ENCODE measurements at regions not wholly inside any gene's neighbourhood (a gene's known extent, or its start where the extent isn't known, plus 50 kb on each side); places are given as distances from the start of the nearest gene placed in this dataset.

DNA sequence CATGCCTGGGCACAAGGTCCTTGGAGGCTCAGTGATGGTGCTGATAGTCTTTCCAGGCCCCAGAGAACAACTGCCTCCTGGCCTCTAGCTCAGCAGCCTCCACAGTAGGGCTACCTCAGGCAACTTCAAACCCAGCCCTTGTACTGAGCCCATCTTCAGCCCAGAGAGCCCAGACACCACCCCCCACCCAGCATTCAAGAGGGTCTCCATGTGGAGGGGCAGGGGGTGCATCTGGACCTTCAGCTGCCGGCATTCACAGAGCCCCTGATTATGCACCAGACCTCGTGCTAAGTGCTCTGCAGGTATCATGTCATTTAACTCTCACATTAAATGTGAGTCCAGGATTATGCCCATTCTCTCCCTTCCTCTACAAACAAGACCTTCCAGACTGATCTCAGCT, 197.0 kb upstream of the ZC3H12A start:
- CTCF ChIA-PET (ENCODE audit: partially characterized antibody), result no interaction called here
- no peak for DNase-seq
- peaks cover 0 to 1% of the 10 kb centered on the region in 2 donors for H3K36me3 Mint-ChIP-seq
- H3K27ac Mint-ChIP-seq, result peak overlapping the region in 1 of 7 donors; percentile 16
- no peak overlapping the region for H3K27ac ChIP-seq (ENCODE audit: low read depth, low read length)
- no peaks in the 10 kb centered on the region for H3K4me1 ChIP-seq (ENCODE audit: insufficient read depth, low read length)
- H3K4me1 Mint-ChIP-seq, result no peaks in the 10 kb centered on the region
- H3K4me3 Mint-ChIP-seq, result no peak overlapping the region
- POLR2A ChIA-PET (ENCODE audit: partially characterized antibody), result no interaction called here
- H3K27me3 Mint-ChIP-seq, result peaks cover 10 to 21% of the 10 kb centered on the region in 2 donors
- H3K27me3 ChIP-seq (ENCODE audit: insufficient read depth, low read length), result no peaks in the 10 kb centered on the region
- H3K4me3 ChIP-seq (ENCODE audit: low read length in 2 of 2), result no peak overlapping the region
- H3K9me3 ChIP-seq (ENCODE audit: control insufficient read depth in 1 of 2, low read length in 2 of 2), result no peaks in the 10 kb centered on the region
- peaks cover 2 to 22% (median 15%) of the 10 kb centered on the region in 8 donors for H3K9me3 Mint-ChIP-seq
- H3K36me3 ChIP-seq (ENCODE audit: insufficient read depth, low read length), result no peaks in the 10 kb centered on the region
- intact Hi-C loops (cut with micrococcal nuclease), result no loop called here

DNA sequence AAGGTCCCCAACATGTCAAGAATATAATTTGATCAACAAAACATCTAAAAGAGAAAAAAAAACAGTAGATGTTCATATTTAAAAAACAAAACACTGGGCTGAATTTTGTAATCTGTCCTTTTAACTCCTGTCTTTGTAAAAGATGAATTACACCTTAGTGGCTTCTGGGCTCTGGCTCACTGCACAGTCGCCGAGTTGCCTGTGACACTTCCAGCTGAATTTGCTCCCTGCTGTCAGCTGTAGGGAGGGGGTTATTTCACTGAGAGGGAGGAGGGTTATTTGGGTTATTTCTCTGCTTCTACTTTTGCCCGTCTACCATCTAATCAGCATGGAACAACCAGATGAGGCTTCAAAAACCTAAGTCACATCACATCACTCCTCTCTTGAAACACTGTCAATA, 193.0 kb upstream of the ZC3H12A start:
- intact Hi-C loops (cut with micrococcal nuclease), result no loop called here
- Mint-ChIP-seq H3K36me3 (peaks cover 0 to 1% of the 10 kb centered on the region in 2 donors), H3K4me1 (no peaks in the 10 kb centered on the region), H3K27me3 (peaks cover 9 to 26% of the 10 kb centered on the region in 2 donors), H3K27ac (no peak overlapping the region), H3K9me3 (peaks cover 2 to 35% (median 16%) of the 10 kb centered on the region in 8 donors), H3K4me3 (no peak overlapping the region)
- Histone ChIP-seq H3K9me3 (ENCODE audit: control insufficient read depth in 1 of 2, low read length in 2 of 2) (no peaks in the 10 kb centered on the region), H3K27ac (ENCODE audit: low read depth, low read length) (no peak overlapping the region), H3K4me3 (ENCODE audit: low read length in 2 of 2) (no peak overlapping the region), H3K36me3 (ENCODE audit: insufficient read depth, low read length) (no peaks in the 10 kb centered on the region), H3K27me3 (ENCODE audit: insufficient read depth, low read length) (no peaks in the 10 kb centered on the region), H3K4me1 (ENCODE audit: insufficient read depth, low read length) (no peaks in the 10 kb centered on the region)
- DNase-seq, result no peak
- ChIA-PET POLR2A (ENCODE audit: partially characterized antibody) (no interaction called here), CTCF (ENCODE audit: partially characterized antibody) (no interaction called here)

DNA sequence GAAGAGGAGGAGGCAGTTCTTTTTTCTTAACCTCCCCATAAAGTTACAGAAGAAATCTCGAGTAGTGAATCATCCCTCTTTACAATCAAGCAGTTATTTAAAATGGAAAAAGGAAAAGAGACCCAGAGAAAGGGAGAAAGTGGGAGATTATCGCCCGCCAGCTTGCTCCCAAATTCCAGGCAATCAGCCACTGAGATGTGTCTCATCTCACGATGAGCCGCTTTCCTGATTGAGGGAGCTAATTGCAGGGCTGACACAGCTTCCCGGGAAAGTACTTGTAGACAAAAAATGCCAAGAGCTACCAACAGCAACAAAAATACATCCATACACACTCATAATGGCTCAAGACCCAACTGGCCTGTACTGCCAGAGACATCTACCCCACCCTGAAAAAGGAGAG, 191.6 kb upstream of the ZC3H12A start:
- Mint-ChIP-seq H3K27ac (no peak overlapping the region), H3K36me3 (peaks cover 0 to 1% of the 10 kb centered on the region in 2 donors), H3K27me3 (peaks cover 9 to 15% of the 10 kb centered on the region in 2 donors), H3K4me1 (no peaks in the 10 kb centered on the region), H3K9me3 (peaks cover 2 to 35% (median 18%) of the 10 kb centered on the region in 8 donors), H3K4me3 (no peak overlapping the region)
- DNase-seq, result no peak
- Histone ChIP-seq H3K4me3 (ENCODE audit: low read length in 2 of 2) (no peak overlapping the region), H3K36me3 (ENCODE audit: insufficient read depth, low read length) (no peaks in the 10 kb centered on the region), H3K27ac (ENCODE audit: low read depth, low read length) (no peak overlapping the region), H3K4me1 (ENCODE audit: insufficient read depth, low read length) (no peaks in the 10 kb centered on the region), H3K27me3 (ENCODE audit: insufficient read depth, low read length) (no peaks in the 10 kb centered on the region), H3K9me3 (ENCODE audit: control insufficient read depth in 1 of 2, low read length in 2 of 2) (no peaks in the 10 kb centered on the region)
- intact Hi-C loops (cut with micrococcal nuclease), result no loop called here
- POLR2A ChIA-PET (ENCODE audit: partially characterized antibody), result no interaction called here
- CTCF ChIA-PET (ENCODE audit: partially characterized antibody), result no interaction called here

DNA sequence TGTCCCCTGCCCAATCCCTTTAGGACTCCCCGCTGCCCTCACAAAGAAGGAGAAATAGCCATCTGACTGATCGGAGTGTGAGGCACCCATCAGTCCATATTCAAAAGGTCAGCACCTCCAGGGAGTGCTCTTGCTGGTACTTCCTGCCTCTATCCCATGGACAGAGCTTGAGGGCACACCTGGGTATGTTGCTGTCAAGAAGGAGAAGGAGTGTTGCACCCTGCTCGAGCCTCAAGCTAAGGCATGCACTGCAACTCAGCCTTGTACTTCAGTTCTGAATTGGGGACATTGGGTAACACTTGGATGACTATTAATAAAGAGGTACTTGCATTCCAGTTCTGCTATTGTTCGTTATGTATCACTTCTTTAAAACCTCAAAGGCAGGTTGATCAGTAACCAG, 190.3 kb upstream of the ZC3H12A start:
- Histone ChIP-seq H3K27ac (ENCODE audit: low read depth, low read length) (no peak overlapping the region), H3K4me3 (ENCODE audit: low read length in 2 of 2) (no peak overlapping the region), H3K4me1 (ENCODE audit: insufficient read depth, low read length) (no peaks in the 10 kb centered on the region), H3K27me3 (ENCODE audit: insufficient read depth, low read length) (no peaks in the 10 kb centered on the region), H3K36me3 (ENCODE audit: insufficient read depth, low read length) (no peaks in the 10 kb centered on the region), H3K9me3 (ENCODE audit: control insufficient read depth in 1 of 2, low read length in 2 of 2) (no peaks in the 10 kb centered on the region)
- DNase-seq, result no peak
- CTCF ChIA-PET (ENCODE audit: partially characterized antibody), result no interaction called here
- POLR2A ChIA-PET (ENCODE audit: partially characterized antibody), result no interaction called here
- H3K27ac Mint-ChIP-seq, result no peak overlapping the region
- no peaks in the 10 kb centered on the region for H3K4me1 Mint-ChIP-seq
- H3K27me3 Mint-ChIP-seq, result peaks cover 9 to 17% of the 10 kb centered on the region in 2 donors
- H3K9me3 Mint-ChIP-seq, result peaks cover 2 to 31% (median 17%) of the 10 kb centered on the region in 8 donors
- intact Hi-C loops (cut with micrococcal nuclease), result no loop called here
- peaks cover 0 to 1% of the 10 kb centered on the region in 2 donors for H3K36me3 Mint-ChIP-seq
- no peak overlapping the region for H3K4me3 Mint-ChIP-seq

DNA sequence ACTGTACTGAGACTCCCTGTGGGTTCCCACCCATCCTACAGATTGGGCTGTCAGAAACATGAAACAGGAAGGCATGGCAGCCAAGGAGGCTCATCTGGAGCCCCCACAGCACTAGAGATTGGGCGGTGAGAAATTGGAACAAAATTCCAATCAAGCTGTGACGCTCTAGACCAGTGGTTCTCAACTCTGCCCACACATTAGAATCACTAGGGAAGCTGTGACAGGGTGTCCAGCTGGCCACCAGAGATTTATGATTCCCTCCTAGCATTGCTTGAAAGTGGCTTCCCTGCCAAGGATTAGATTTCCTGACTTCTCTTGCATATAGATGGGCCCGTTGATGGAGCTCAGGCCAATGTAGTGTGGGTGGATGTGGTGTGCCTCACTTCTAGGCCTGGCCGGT, 187.5 kb upstream of the ZC3H12A start:
- Mint-ChIP-seq H3K4me1 (no peaks in the 10 kb centered on the region), H3K9me3 (peaks cover 0 to 16% (median 1%) of the 10 kb centered on the region in 8 donors), H3K4me3 (no peak overlapping the region), H3K27me3 (peaks cover 11 to 20% of the 10 kb centered on the region in 2 donors), H3K27ac (no peak overlapping the region), H3K36me3 (no peaks in the 10 kb centered on the region)
- intact Hi-C loops (cut with micrococcal nuclease), result no loop called here
- H3K4me1 ChIP-seq (ENCODE audit: insufficient read depth, low read length), result no peaks in the 10 kb centered on the region
- no peaks in the 10 kb centered on the region for H3K27me3 ChIP-seq (ENCODE audit: insufficient read depth, low read length)
- no peak overlapping the region for H3K27ac ChIP-seq (ENCODE audit: low read depth, low read length)
- ChIA-PET CTCF (ENCODE audit: partially characterized antibody) (no interaction called here), POLR2A (ENCODE audit: partially characterized antibody) (no interaction called here)
- no peaks in the 10 kb centered on the region for H3K9me3 ChIP-seq (ENCODE audit: control insufficient read depth in 1 of 2, low read length in 2 of 2)
- no peak for DNase-seq
- no peaks in the 10 kb centered on the region for H3K36me3 ChIP-seq (ENCODE audit: insufficient read depth, low read length)
- no peak overlapping the region for H3K4me3 ChIP-seq (ENCODE audit: low read length in 2 of 2)

DNA sequence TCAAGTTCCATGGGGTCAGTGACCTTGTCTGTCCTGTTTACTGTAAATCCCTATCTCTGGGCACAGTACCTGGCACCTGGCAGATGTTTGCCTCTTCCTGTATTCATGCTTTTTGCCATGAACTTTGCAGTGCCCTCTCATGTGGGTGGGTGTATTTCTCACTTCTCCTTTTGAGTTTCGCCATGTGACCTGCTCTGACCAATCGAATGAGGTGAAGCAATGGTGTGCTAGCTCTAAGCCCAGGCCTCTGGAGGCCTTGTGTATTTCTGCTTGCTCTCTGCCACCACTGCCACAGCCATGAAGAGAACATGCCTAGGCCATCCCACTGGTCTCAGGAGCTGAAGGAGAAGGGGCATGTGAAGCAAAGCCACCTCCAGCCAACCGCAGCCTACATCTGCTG, 185.5 kb upstream of the ZC3H12A start:
- H3K27ac Mint-ChIP-seq, result no peak overlapping the region
- POLR2A ChIA-PET (ENCODE audit: partially characterized antibody), result no interaction called here
- no peaks in the 10 kb centered on the region for H3K36me3 ChIP-seq (ENCODE audit: insufficient read depth, low read length)
- no peaks in the 10 kb centered on the region for H3K9me3 ChIP-seq (ENCODE audit: control insufficient read depth in 1 of 2, low read length in 2 of 2)
- no peak overlapping the region for H3K4me3 ChIP-seq (ENCODE audit: low read length in 2 of 2)
- no peaks in the 10 kb centered on the region for H3K27me3 ChIP-seq (ENCODE audit: insufficient read depth, low read length)
- no peaks in the 10 kb centered on the region for H3K36me3 Mint-ChIP-seq
- CTCF ChIA-PET (ENCODE audit: partially characterized antibody), result no interaction called here
- intact Hi-C loops (cut with micrococcal nuclease), result no loop called here
- H3K4me1 Mint-ChIP-seq, result no peaks in the 10 kb centered on the region
- peaks cover 13 to 16% of the 10 kb centered on the region in 2 donors for H3K27me3 Mint-ChIP-seq
- no peak for DNase-seq
- H3K27ac ChIP-seq (ENCODE audit: low read depth, low read length), result no peak overlapping the region
- peaks cover 0 to 11% (median 1%) of the 10 kb centered on the region in 8 donors for H3K9me3 Mint-ChIP-seq
- no peaks in the 10 kb centered on the region for H3K4me1 ChIP-seq (ENCODE audit: insufficient read depth, low read length)
- H3K4me3 Mint-ChIP-seq, result no peak overlapping the region

DNA sequence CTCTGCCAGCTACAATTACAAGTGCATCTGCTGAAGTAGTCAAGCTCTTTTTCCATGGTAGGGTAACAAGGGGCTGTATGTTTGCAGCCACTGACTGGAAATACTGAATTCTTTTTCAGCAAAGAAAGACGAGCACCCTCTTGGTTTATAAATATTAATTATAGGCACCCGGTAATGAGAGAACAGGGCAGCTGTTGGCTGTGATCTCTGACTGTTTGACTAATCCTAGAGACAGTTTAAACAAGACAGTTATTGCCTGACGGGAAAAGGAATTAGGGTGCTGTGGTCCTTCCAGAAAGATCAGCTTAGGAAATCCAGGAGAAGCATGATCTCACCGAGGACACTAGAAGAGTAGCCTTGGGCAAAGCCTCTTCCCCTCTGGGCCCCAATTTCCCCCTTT, 183.7 kb upstream of the ZC3H12A start:
- no peaks in the 10 kb centered on the region for H3K36me3 ChIP-seq (ENCODE audit: insufficient read depth, low read length)
- Mint-ChIP-seq H3K36me3 (no peaks in the 10 kb centered on the region), H3K27ac (no peak overlapping the region), H3K4me3 (no peak overlapping the region), H3K9me3 (peaks cover 0 to 3% (median 0%) of the 10 kb centered on the region in 8 donors), H3K4me1 (no peaks in the 10 kb centered on the region), H3K27me3 (peaks cover 17 to 24% of the 10 kb centered on the region in 2 donors)
- no peaks in the 10 kb centered on the region for H3K27me3 ChIP-seq (ENCODE audit: insufficient read depth, low read length)
- H3K4me3 ChIP-seq (ENCODE audit: low read length in 2 of 2), result no peak overlapping the region
- CTCF ChIA-PET (ENCODE audit: partially characterized antibody), result no interaction called here
- H3K4me1 ChIP-seq (ENCODE audit: insufficient read depth, low read length), result no peaks in the 10 kb centered on the region
- H3K9me3 ChIP-seq (ENCODE audit: control insufficient read depth in 1 of 2, low read length in 2 of 2), result no peaks in the 10 kb centered on the region
- H3K27ac ChIP-seq (ENCODE audit: low read depth, low read length), result no peak overlapping the region
- intact Hi-C loops (cut with micrococcal nuclease), result no loop called here
- DNase-seq, result no peak
- POLR2A ChIA-PET (ENCODE audit: partially characterized antibody), result no interaction called here

DNA sequence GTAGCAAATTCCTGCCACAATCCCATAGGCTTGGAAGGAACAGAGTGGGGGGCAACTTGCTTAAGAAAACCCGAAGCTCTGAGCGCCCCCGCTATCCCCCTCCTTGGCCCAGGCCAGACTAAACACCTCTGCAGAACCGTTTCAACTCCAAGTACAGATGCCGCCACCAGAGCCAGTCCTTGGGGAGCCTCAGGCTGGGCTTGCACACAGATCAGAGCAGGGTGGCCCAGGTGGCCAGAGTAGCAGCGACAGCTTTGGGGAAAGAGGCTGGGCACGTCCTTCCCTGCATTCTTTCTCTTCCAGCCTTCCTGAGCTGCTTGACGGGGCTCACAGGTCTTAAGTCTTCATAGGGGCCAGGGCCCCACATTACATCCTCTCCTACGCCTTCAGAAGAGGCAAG, 181.6 kb upstream of the ZC3H12A start:
- ChIA-PET CTCF (ENCODE audit: partially characterized antibody) (no interaction called here), POLR2A (ENCODE audit: partially characterized antibody) (no interaction called here)
- Histone ChIP-seq H3K36me3 (ENCODE audit: insufficient read depth, low read length) (no peaks in the 10 kb centered on the region), H3K4me1 (ENCODE audit: insufficient read depth, low read length) (no peaks in the 10 kb centered on the region), H3K4me3 (ENCODE audit: low read length in 2 of 2) (no peak overlapping the region), H3K27me3 (ENCODE audit: insufficient read depth, low read length) (no peaks in the 10 kb centered on the region), H3K9me3 (ENCODE audit: control insufficient read depth in 1 of 2, low read length in 2 of 2) (no peaks in the 10 kb centered on the region), H3K27ac (ENCODE audit: low read depth, low read length) (no peak overlapping the region)
- peaks cover 0 to 3% (median 0%) of the 10 kb centered on the region in 8 donors for H3K9me3 Mint-ChIP-seq
- H3K27me3 Mint-ChIP-seq, result peaks cover 24 to 34% of the 10 kb centered on the region in 2 donors
- DNase-seq, result no peak
- no peak overlapping the region for H3K27ac Mint-ChIP-seq
- H3K36me3 Mint-ChIP-seq, result no peaks in the 10 kb centered on the region
- no peaks in the 10 kb centered on the region for H3K4me1 Mint-ChIP-seq
- intact Hi-C loops (cut with micrococcal nuclease), result no loop called here
- no peak overlapping the region for H3K4me3 Mint-ChIP-seq
